ENCODE measurements at regions not wholly inside any gene's neighbourhood (a gene's known extent, or its start where the extent isn't known, plus 50 kb on each side); places are given as distances from the start of the nearest gene placed in this dataset.

- H3K4me1 Mint-ChIP-seq (ENCODE audit: unreplicated experiment): no peaks in the 10 kb centered on the region
- no peak overlapping the region for H3K4me3 Mint-ChIP-seq (ENCODE audit: unreplicated experiment)
- no peaks in the 10 kb centered on the region for H3K9me3 Mint-ChIP-seq (ENCODE audit: unreplicated experiment)
- H3K27me3 Mint-ChIP-seq (ENCODE audit: unreplicated experiment): no peaks in the 10 kb centered on the region
- no peak for DNase-seq (ENCODE audit: extremely low spot score, unreplicated experiment)
- no peak for TF ChIP-seq CTCF (IDR thresholded peaks at IDR 0.05)
- no peak overlapping the region for H3K27ac Mint-ChIP-seq (ENCODE audit: unreplicated experiment)
- H3K36me3 Mint-ChIP-seq (ENCODE audit: unreplicated experiment): no peaks in the 10 kb centered on the region
Measured at GRCh38 chr20:61052776-61053442, 199.2 kb upstream of the CDH4 start.

- Mint-ChIP-seq H3K27me3 (ENCODE audit: unreplicated experiment) (peaks cover under 1% of the 10 kb centered on the region), H3K4me3 (ENCODE audit: unreplicated experiment) (no peak overlapping the region), H3K27ac (ENCODE audit: unreplicated experiment) (no peak overlapping the region), H3K36me3 (ENCODE audit: unreplicated experiment) (no peaks in the 10 kb centered on the region), H3K9me3 (ENCODE audit: unreplicated experiment) (no peaks in the 10 kb centered on the region), H3K4me1 (ENCODE audit: unreplicated experiment) (no peaks in the 10 kb centered on the region)
- DNase-seq (ENCODE audit: extremely low spot score, unreplicated experiment): no peak
- TF ChIP-seq CTCF (IDR thresholded peaks at IDR 0.05): no peak
Measured at GRCh38 chr20:61053487-61053886, 198.6 kb upstream of the CDH4 start.

- Mint-ChIP-seq H3K4me1 (ENCODE audit: unreplicated experiment) (no peaks in the 10 kb centered on the region), H3K27me3 (ENCODE audit: unreplicated experiment) (peaks cover 2% of the 10 kb centered on the region), H3K36me3 (ENCODE audit: unreplicated experiment) (no peaks in the 10 kb centered on the region), H3K9me3 (ENCODE audit: unreplicated experiment) (no peaks in the 10 kb centered on the region), H3K27ac (ENCODE audit: unreplicated experiment) (no peak overlapping the region), H3K4me3 (ENCODE audit: unreplicated experiment) (no peak overlapping the region)
- DNase-seq (ENCODE audit: extremely low spot score, unreplicated experiment): no peak
- TF ChIP-seq CTCF (IDR thresholded peaks at IDR 0.05): no peak
Measured at GRCh38 chr20:61053889-61054288, 198.2 kb upstream of the CDH4 start.

GRCh38 chr20:61054411-61054810 lies 197.7 kb upstream of the CDH4 start:
- Mint-ChIP-seq H3K9me3 (ENCODE audit: unreplicated experiment) (no peaks in the 10 kb centered on the region), H3K27me3 (ENCODE audit: unreplicated experiment) (peaks cover 2% of the 10 kb centered on the region), H3K4me3 (ENCODE audit: unreplicated experiment) (no peak overlapping the region), H3K36me3 (ENCODE audit: unreplicated experiment) (no peaks in the 10 kb centered on the region), H3K4me1 (ENCODE audit: unreplicated experiment) (no peaks in the 10 kb centered on the region), H3K27ac (ENCODE audit: unreplicated experiment) (no peak overlapping the region)
- DNase-seq (ENCODE audit: extremely low spot score, unreplicated experiment): no peak
- TF ChIP-seq CTCF (IDR thresholded peaks at IDR 0.05): no peak

- Mint-ChIP-seq H3K4me1 (ENCODE audit: unreplicated experiment) (no peaks in the 10 kb centered on the region), H3K9me3 (ENCODE audit: unreplicated experiment) (no peaks in the 10 kb centered on the region), H3K4me3 (ENCODE audit: unreplicated experiment) (no peak overlapping the region), H3K27ac (ENCODE audit: unreplicated experiment) (no peak overlapping the region), H3K36me3 (ENCODE audit: unreplicated experiment) (no peaks in the 10 kb centered on the region), H3K27me3 (ENCODE audit: unreplicated experiment) (peaks cover 2% of the 10 kb centered on the region)
- no peak for DNase-seq (ENCODE audit: extremely low spot score, unreplicated experiment)
- TF ChIP-seq CTCF (IDR thresholded peaks at IDR 0.05): no peak
Measured at GRCh38 chr20:61055180-61056010, 196.7 kb upstream of the CDH4 start.
